Endothelial cell of umbilical vein (primary cell): ENCODE measurements at regions not wholly inside any gene's neighbourhood (a gene's known extent, or its start where the extent isn't known, plus 50 kb on each side); places are given as distances from the start of the nearest gene placed in this dataset.

ENCODE experiments used
- EZH2 ChIP-seq: IDR thresholded peaks from 2 replicates; pipeline ENCODE4 v1.6.1; 2012; ENCODE audit warnings: borderline replicate concordance, low read depth, mild to moderate bottlenecking, moderate library complexity, low read length, inconsistent platforms; ENCODE audit not compliant: severe bottlenecking
- FOS ChIP-seq: IDR thresholded peaks from 2 replicates; pipeline ENCODE4 v1.6.1; 2011; ENCODE audit warnings: mild to moderate bottlenecking, low read length, moderate library complexity, borderline replicate concordance; ENCODE audit not compliant: insufficient read depth
- POLR2AphosphoS5 ChIP-seq: IDR thresholded peaks from 2 replicates; pipeline ENCODE4 v1.6.1; 2012; ENCODE audit warnings: low read depth, mild to moderate bottlenecking, control low read depth, low read length, moderate library complexity; ENCODE audit not compliant: insufficient read depth
- TF ChIP-seq, protein P1 (sequence below), 2 donors: IDR thresholded peaks; 1 replicate in 1 of 2; 2 replicates in 1 of 2; pipeline ENCODE4 v1.5.1; 2011; ENCODE audit warnings: low read length in 2 of 2, mild to moderate bottlenecking in 2 of 2, moderate library complexity in 2 of 2, control low read depth in 1 of 2, inconsistent platforms in 1 of 2, low read depth in 1 of 2; ENCODE audit not compliant: insufficient read depth in 1 of 2; ENCODE audit errors: extremely low read depth in 1 of 2

DNA sequence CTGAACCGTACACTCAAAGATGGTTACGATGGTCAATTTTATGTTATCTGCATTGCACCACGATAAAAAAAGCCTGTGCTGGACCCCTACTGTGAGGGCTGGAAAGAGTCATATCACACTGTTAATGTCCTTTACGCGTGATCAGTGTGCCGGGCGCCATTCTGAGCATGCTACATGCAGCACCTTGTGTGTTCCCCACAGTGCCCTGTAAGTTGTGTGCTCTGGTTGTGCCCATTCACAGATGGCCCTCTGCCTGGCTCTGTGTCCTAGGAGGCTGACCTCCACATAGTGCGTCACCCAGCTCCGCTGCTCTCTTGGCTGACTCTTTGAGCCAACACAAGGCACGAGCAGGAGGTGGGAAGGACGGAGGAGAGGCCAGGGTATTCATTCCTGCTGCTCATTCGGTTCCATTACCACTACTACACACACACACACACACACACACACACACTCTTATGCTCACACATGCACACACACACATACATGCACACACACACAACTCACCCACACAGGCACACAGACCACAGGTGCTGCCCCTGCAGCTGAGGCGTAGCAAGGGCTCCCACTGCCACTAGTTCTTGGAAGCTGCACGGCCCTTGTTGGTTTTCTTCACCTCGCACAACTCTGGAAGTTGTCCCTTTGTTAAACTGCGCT lies 129.6 kb upstream of the IQSEC1 start:
- TF ChIP-seq FOS (no peak), EZH2 (no peak), POLR2AphosphoS5 (no peak)
- TF ChIP-seq, protein P1, sequence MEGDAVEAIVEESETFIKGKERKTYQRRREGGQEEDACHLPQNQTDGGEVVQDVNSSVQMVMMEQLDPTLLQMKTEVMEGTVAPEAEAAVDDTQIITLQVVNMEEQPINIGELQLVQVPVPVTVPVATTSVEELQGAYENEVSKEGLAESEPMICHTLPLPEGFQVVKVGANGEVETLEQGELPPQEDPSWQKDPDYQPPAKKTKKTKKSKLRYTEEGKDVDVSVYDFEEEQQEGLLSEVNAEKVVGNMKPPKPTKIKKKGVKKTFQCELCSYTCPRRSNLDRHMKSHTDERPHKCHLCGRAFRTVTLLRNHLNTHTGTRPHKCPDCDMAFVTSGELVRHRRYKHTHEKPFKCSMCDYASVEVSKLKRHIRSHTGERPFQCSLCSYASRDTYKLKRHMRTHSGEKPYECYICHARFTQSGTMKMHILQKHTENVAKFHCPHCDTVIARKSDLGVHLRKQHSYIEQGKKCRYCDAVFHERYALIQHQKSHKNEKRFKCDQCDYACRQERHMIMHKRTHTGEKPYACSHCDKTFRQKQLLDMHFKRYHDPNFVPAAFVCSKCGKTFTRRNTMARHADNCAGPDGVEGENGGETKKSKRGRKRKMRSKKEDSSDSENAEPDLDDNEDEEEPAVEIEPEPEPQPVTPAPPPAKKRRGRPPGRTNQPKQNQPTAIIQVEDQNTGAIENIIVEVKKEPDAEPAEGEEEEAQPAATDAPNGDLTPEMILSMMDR (IDR thresholded peaks at IDR 0.05; ENCODE audit: extremely low read depth in 1 of 2, insufficient read depth in 1 of 2, low read depth in 1 of 2, low read length in 2 of 2) = no peak
